SKM-1 (cell line): ENCODE measurements at regions not wholly inside any gene's neighbourhood (a gene's known extent, or its start where the extent isn't known, plus 50 kb on each side); places are given as distances from the start of the nearest gene placed in this dataset.

ENCODE experiments used
- DNase-seq: peaks from one replicate; lab custom pipeline; 2025; ENCODE audit not compliant: unreplicated experiment; lab: John Stamatoyannopoulos, UW

DNA sequence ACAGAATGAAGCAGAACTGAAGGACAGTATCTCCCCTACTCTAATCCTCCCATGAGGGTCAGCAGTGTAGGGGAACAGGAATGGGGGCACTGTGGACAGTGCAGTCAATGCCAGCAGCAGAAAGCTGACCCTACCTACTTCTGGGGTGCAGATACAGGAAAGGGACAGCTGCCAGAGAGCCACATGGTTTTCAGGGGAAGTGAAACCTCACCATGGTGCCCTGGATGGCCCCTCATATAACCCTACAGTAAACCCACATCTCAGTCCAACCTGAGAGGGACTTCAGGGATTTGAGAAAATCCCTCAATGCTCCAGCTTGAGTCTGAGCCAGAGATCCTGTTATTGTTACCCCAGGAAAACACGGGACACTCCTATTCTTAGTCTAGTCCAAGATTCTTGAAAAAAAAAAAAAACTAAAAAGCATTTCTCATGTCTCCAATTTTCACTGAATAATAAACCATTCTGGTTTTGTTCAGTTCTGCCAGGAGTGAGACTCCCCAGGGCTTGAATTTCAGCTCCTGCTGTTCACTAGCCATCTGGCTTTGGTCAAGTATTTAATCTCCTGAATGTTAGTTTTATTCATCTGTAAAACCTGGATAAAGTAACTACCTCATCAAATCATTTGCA lies 511.6 kb upstream of the ARGLU1 start:
- DNase-seq: no peak

- no peak for DNase-seq
Observed at GRCh38 chr13:107078229-107078765, 510.4 kb upstream of the ARGLU1 start.

GRCh38 chr13:107076801-107077200 lies 508.9 kb upstream of the ARGLU1 start:
- no peak for DNase-seq

DNA sequence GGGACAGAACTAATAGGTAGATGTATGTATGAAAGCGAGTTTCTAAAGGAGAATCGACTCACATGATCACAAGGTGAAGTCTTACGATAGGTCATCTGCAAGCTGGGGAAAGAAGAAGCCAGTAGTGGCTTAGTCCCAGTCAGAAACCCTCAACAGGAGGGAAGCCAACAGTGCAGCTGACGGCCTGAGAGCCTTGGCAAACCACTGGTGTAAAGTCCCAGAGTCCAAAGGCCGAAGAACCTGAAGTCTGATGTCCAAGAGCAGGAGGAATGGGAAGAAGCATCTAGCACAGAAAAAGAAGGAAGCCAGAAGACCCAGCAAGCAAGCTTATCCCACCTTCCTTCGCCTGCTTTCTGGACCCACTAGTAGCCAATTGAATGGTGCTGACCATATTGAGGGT lies 507.6 kb upstream of the ARGLU1 start:
- DNase-seq: no peak

GRCh38 chr13:107070792-107071191 lies 502.9 kb upstream of the ARGLU1 start:
- no peak for DNase-seq

DNA sequence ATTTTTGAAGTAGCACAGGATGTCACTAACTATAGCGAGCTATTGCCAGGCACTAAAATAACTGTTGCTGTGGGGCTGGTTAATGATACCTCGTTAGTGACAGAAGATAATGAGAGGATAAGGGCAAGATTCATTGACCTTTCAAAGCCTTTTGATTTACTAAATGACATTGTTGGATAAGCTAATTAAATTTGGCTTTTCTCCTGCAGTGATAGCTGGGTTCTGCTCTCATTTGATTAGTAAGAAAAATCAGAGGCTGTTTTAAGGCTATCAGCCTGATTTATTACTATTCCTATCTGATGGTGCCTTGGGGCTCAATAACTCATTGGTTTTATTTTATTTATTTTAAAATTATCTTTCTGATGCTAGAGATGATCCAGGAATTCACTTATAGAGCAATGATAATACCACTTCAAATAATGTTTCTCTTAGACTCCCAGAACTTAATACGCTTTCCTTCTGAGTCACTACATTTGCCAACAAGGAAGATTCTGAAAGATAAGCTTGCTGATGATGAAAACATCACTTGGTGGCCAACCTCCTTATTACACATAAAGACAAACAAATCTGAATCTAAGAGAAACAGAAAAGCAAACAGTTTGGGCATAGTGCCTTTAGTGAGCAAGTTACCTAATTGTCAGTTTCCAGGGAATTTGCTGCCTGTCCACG lies 501.3 kb upstream of the ARGLU1 start:
- no peak for DNase-seq

GRCh38 chr13:107067381-107067780 lies 499.4 kb upstream of the ARGLU1 start:
- no peak for DNase-seq

GRCh38 chr13:107066355-107066754 lies 498.4 kb upstream of the ARGLU1 start:
- no peak for DNase-seq

- no peak for DNase-seq
Observed at GRCh38 chr13:107065036-107065435, 497.1 kb upstream of the ARGLU1 start.

GRCh38 chr13:107057028-107057631 lies 489.2 kb upstream of the ARGLU1 start:
- no peak for DNase-seq

- DNase-seq: no peak
Observed at GRCh38 chr13:107043021-107043956, 475.4 kb upstream of the ARGLU1 start.

DNA sequence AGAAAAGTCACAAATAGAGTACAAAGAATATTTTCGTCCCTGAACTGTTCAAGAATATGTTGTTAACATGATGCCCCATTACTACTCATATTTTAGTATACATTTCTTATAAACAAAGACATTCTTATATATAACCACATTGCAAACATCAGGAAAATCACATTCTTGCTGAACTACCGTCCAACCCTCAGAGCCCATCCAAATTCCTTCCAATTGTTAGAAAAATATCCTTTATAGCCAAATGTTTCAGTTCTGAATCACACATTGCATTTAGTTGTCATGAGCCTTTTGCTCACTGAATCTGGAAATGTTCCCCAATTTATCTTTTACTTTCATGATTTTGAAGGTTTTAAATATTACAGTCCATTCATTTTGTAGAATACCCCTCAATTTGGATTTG lies 467.8 kb upstream of the ARGLU1 start:
- DNase-seq: no peak

DNA sequence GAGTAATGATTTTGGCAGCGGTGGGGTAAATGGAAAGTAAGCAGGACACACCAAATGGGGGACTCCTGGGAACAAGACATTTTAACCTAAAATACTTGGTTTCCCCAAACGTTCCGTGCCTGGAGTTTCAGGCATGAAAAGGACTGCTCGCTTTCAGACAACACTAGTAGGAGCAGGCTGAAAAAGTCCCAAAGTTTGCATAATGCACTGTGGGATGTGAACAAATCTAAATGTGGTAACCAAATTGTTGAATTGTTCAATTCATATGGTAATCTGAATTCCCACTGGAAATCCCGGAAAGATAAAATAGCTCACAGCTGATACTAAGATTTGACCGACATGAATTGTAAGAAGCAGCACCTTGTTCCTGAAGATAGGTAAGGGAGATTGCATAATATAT lies 467.2 kb upstream of the ARGLU1 start:
- DNase-seq: no peak

DNA sequence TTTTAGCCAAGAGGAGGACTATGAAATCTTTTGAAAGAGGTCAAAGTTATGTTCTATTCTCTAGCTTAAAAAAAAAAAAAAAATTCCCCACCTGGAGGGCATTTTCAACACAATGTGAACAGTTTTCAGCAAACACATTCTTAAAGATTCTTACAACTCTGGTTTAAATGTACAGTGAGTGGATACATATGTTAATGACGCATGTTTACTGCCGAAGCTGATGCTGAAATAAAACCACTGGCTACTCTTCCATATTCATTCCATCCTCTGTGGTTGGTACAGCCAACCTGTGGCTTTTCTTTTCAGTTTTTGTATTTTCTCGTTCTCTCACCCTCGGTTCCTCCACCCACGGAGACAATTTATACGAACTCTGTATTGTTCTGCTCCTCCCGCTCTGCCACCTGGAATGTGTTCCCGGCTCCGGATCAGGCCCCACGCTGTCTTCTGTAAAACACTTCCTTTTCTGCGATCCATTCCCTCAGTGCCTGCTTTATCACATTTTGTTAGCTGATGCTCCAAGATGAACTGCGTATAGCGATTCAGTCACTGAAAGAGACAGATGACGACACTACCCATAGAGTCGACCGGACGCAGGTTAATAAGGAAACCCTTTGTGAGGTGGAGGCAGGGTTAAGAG lies 466.4 kb upstream of the ARGLU1 start:
- no peak for DNase-seq

DNA sequence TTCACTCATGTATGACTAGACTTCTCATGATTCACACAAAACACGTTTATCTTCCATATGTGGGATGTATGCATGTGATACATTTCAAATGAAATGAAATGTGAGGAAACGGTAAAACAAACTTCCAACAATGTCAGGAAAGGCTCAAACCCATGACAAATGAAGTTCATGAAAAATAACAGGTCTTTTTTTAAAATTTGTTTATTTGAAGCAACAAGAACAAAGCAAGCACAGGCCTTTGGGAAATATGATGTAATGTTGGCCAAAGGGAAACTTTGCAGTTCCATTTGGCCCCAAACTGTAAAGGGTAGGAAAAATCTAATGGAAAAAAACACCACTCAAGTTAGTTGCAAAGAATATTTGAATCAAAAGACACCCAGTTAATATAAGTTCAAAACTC lies 463.8 kb upstream of the ARGLU1 start:
- DNase-seq: no peak

DNA sequence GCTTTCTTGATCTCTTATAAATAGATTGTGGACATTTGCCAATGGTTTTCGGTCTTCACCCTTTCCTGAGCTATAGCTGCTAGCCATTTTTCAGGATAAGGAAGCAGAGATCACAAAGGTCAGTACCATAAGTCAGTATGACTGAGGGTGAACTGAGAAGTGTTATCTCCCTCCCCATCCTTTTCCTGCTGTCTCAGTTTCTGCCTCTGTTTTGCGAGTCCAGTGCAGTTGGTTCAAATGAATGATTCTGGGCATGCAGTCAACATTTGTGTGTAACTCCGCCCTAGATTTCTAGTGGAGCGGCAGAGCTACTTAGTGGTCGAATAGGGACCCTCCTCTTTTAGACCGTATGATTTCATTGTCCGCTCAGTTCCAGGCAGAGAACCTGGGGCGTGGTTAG lies 460.8 kb upstream of the ARGLU1 start:
- no peak for DNase-seq

DNA sequence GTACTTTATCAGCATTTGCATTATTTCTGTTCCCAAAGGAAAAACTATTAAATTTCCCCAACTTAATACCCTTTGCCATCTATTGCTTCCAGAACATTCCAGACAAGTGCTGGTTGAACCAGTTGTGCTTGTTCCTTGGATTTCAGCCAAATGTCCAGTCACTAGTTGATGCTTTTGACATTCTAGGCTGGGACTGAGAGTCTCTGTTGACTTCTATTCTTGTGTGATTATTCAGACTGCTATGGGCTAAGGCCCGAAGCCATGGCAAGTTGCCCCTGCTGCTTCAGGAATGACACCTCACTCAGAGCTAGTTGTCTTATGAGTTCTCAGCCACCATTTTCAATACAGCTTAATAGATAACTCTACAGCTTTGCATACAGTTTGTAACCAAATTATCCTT lies 458.1 kb upstream of the ARGLU1 start:
- DNase-seq: no peak

DNA sequence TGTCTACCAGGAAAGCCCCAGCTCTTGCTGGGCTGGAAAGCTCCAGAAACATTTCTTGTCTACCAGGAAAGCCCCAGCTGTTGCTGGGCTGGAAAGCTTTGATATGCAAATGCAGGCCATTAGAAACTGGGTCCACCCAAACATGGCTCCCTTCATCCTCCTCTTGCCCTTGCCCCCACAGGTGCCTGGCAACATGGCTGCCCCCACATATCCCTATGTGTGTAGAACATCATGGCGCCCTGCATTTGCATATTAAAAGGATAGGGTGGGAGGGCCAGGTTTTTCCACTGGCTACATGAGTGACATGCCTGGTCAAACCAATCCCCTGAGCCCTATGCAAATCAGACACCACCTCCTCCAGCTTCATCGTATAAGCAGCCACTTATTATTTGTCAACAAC lies 455.4 kb upstream of the ARGLU1 start:
- no peak for DNase-seq

DNA sequence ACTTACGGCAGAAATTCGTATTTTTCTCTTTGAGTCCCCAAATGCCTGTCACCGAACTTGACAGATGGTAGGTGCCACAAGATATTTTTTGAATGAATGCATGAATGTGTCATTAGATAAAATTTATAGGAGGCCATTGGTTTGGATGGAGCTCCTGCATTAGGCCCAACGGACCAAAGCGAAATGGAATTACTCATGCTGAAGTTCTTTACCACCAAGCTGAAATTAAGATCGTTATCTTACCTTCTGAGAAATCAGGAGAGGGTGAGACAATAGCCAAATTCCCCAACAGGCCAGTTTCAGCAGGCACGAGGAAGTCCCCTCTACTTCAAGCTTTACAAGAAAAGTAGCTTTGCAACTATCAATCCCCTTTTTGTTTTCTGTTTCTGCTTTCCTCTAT lies 452.5 kb upstream of the ARGLU1 start:
- no peak for DNase-seq

- DNase-seq: no peak
Observed at GRCh38 chr13:107018285-107018684, 450.3 kb upstream of the ARGLU1 start.

DNA sequence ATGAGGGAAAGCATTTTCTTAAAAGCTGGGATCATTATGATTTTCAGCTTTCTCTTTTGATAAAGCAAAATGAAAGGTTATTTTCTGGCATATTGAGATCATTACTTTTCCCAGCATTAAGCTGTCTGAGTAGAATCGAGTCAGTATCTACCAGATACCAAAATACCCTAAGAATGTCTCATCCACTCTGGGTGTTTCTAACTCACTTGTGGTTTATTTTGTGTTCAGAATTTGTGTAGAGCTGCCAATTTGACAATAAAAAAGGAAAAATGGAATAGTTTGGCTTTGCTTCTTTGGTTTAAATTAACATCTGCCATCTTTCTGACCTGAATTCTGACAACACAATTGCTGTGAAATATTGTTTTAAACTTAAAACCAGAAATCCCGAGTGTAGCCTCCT lies 438.7 kb upstream of the ARGLU1 start:
- no peak for DNase-seq
